ENCODE measurements at regions not wholly inside any gene's neighbourhood (a gene's known extent, or its start where the extent isn't known, plus 50 kb on each side); places are given as distances from the start of the nearest gene placed in this dataset.

- Histone ChIP-seq H3K9me2 (ENCODE audit: insufficient read depth, low read length) (no peaks in the 10 kb centered on the region), H3K79me2 (replicated peaks; ENCODE audit: insufficient read depth, low read length) (no peaks in the 10 kb centered on the region), H3K9ac (ENCODE audit: low read length) (no peak overlapping the region), H3K27me3 (ENCODE audit: insufficient read depth, low read depth, low read length) (no peaks in the 10 kb centered on the region), H3K4me3 (ENCODE audit: low read length) (no peak overlapping the region), H3F3A (ENCODE audit: insufficient read depth, low read length, poor library complexity, severe bottlenecking) (no peaks in the 10 kb centered on the region), H4K20me1 (ENCODE audit: insufficient read depth) (no peaks in the 10 kb centered on the region), H3K9me3 (ENCODE audit: low read length) (no peaks in the 10 kb centered on the region), H3K36me3 (ENCODE audit: insufficient read depth, low read length) (no peaks in the 10 kb centered on the region), H3K4me2 (ENCODE audit: low read length) (no peak overlapping the region), H3K27ac (ENCODE audit: low read length) (no peak overlapping the region), H2AFZ (ENCODE audit: low read depth, low read length) (no peak overlapping the region)
- TF ChIP-seq RAD21 (conservative IDR thresholded peaks at IDR 0.05) (no peak), MXI1 (conservative IDR thresholded peaks at IDR 0.05; ENCODE audit: poor library complexity, severe bottlenecking) (no peak)
Observed at GRCh38 chr19:31126236-31126635, 223.0 kb downstream of the TSHZ3 start.

GRCh38 chr19:31125071-31125470 lies 224.2 kb downstream of the TSHZ3 start:
- H3K9me3 ChIP-seq (ENCODE audit: low read length) = no peaks in the 10 kb centered on the region
- no peak overlapping the region for H3K27ac ChIP-seq (ENCODE audit: low read length)
- no peak overlapping the region for H3K4me2 ChIP-seq (ENCODE audit: low read length)
- H3K36me3 ChIP-seq (ENCODE audit: insufficient read depth, low read length) = no peaks in the 10 kb centered on the region
- no peak overlapping the region for H3K4me3 ChIP-seq (ENCODE audit: low read length)
- no peaks in the 10 kb centered on the region for H4K20me1 ChIP-seq (ENCODE audit: insufficient read depth)
- TF ChIP-seq SMC3 (conservative IDR thresholded peaks at IDR 0.05; ENCODE audit: poor library complexity) (no peak), REST (IDR thresholded peaks at IDR 0.05; ENCODE audit: borderline replicate concordance) (no peak), TAF1 (IDR thresholded peaks at IDR 0.05; ENCODE audit: low read depth) (no peak), MXI1 (conservative IDR thresholded peaks at IDR 0.05; ENCODE audit: poor library complexity, severe bottlenecking) (no peak), EP300 (conservative IDR thresholded peaks at IDR 0.05; ENCODE audit: poor library complexity, severe bottlenecking) (no peak), POLR2AphosphoS5 (IDR thresholded peaks at IDR 0.05) (no peak), EZH2 (IDR thresholded peaks at IDR 0.05; ENCODE audit: borderline replicate concordance, insufficient read depth, low read length, poor library complexity, severe bottlenecking) (no peak), RAD21 (conservative IDR thresholded peaks at IDR 0.05) (no peak)
- TF ChIP-seq, protein P1, sequence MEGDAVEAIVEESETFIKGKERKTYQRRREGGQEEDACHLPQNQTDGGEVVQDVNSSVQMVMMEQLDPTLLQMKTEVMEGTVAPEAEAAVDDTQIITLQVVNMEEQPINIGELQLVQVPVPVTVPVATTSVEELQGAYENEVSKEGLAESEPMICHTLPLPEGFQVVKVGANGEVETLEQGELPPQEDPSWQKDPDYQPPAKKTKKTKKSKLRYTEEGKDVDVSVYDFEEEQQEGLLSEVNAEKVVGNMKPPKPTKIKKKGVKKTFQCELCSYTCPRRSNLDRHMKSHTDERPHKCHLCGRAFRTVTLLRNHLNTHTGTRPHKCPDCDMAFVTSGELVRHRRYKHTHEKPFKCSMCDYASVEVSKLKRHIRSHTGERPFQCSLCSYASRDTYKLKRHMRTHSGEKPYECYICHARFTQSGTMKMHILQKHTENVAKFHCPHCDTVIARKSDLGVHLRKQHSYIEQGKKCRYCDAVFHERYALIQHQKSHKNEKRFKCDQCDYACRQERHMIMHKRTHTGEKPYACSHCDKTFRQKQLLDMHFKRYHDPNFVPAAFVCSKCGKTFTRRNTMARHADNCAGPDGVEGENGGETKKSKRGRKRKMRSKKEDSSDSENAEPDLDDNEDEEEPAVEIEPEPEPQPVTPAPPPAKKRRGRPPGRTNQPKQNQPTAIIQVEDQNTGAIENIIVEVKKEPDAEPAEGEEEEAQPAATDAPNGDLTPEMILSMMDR (IDR thresholded peaks at IDR 0.05; ENCODE audit: poor library complexity, severe bottlenecking) = no peak
- H2AFZ ChIP-seq (ENCODE audit: low read depth, low read length) = no peak overlapping the region
- no peaks in the 10 kb centered on the region for H3K9me2 ChIP-seq (ENCODE audit: insufficient read depth, low read length)
- H3F3A ChIP-seq (ENCODE audit: insufficient read depth, low read length, poor library complexity, severe bottlenecking) = no peaks in the 10 kb centered on the region
- H3K9ac ChIP-seq (ENCODE audit: low read length) = no peak overlapping the region
- no peaks in the 10 kb centered on the region for H3K27me3 ChIP-seq (ENCODE audit: insufficient read depth, low read depth, low read length)
- H3K79me2 ChIP-seq (replicated peaks; ENCODE audit: insufficient read depth, low read length) = no peaks in the 10 kb centered on the region

DNA sequence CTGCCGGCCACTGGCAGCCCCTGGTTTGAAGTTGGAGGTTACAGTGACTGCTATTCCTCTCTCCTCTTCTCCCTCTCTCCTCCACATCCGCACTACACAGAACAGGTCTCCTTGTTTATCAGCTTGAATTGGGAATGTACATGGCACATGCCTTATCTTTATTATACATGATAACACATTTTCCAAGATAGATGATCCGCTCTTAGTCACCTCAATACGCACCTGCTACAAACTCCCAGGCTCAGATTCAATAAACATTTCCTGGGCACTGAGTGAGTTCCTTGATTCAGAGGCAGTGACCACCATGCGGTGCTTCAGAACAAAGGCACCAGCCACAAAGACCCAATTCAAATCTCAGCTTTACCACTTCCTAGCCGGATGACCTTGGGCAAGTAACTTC lies 227.7 kb downstream of the TSHZ3 start:
- Histone ChIP-seq H3F3A (ENCODE audit: insufficient read depth, low read length, poor library complexity, severe bottlenecking) (no peaks in the 10 kb centered on the region), H3K36me3 (ENCODE audit: insufficient read depth, low read length) (no peaks in the 10 kb centered on the region), H4K20me1 (ENCODE audit: insufficient read depth) (no peaks in the 10 kb centered on the region), H3K27ac (ENCODE audit: low read length) (no peak overlapping the region), H3K9me2 (ENCODE audit: insufficient read depth, low read length) (no peaks in the 10 kb centered on the region), H2AFZ (ENCODE audit: low read depth, low read length) (no peak overlapping the region), H3K9ac (ENCODE audit: low read length) (no peak overlapping the region), H3K79me2 (replicated peaks; ENCODE audit: insufficient read depth, low read length) (no peaks in the 10 kb centered on the region), H3K4me2 (ENCODE audit: low read length) (no peak overlapping the region), H3K27me3 (ENCODE audit: insufficient read depth, low read depth, low read length) (no peaks in the 10 kb centered on the region), H3K4me3 (ENCODE audit: low read length) (no peak overlapping the region), H3K9me3 (ENCODE audit: low read length) (no peaks in the 10 kb centered on the region)
- TF ChIP-seq SMC3 (conservative IDR thresholded peaks at IDR 0.05; ENCODE audit: poor library complexity) = no peak
- TF ChIP-seq TAF1 (IDR thresholded peaks at IDR 0.05; ENCODE audit: low read depth) = no peak
- TF ChIP-seq POLR2AphosphoS5 (IDR thresholded peaks at IDR 0.05) = no peak
- TF ChIP-seq, protein P1 (IDR thresholded peaks at IDR 0.05; ENCODE audit: poor library complexity, severe bottlenecking) = no peak
- TF ChIP-seq EZH2 (IDR thresholded peaks at IDR 0.05; ENCODE audit: borderline replicate concordance, insufficient read depth, low read length, poor library complexity, severe bottlenecking) = no peak
- no peak for TF ChIP-seq EP300 (conservative IDR thresholded peaks at IDR 0.05; ENCODE audit: poor library complexity, severe bottlenecking)
- TF ChIP-seq REST (IDR thresholded peaks at IDR 0.05; ENCODE audit: borderline replicate concordance) = no peak
- no peak for TF ChIP-seq RAD21 (conservative IDR thresholded peaks at IDR 0.05)
- no peak for TF ChIP-seq MXI1 (conservative IDR thresholded peaks at IDR 0.05; ENCODE audit: poor library complexity, severe bottlenecking)

All from neural cell (in vitro differentiated cells).